HL-60 (cell line): ENCODE measurements at regions not wholly inside any gene's neighbourhood (a gene's known extent, or its start where the extent isn't known, plus 50 kb on each side); places are given as distances from the start of the nearest gene placed in this dataset.

Experiments
- DNase-seq, 2 experiments: peaks; one replicate each; pipeline ENCODE4 v3.0.0-alpha.2; 2010 to 2020; ENCODE audit warnings: low read depth in 1 of 2, low spot score in 1 of 2
- H3K27ac ChIP-seq: fragments of 250-450 bp; sonication (Bioruptor Pico); replicated peaks from 2 replicates; pipeline ENCODE4 v1.5.1; 2020; ENCODE audit warnings: mild to moderate bottlenecking, moderate library complexity
- H3K27me3 ChIP-seq: fragments of 250-450 bp; sonication (Bioruptor Pico); 2 replicates; pipeline ENCODE4 v1.5.1; 2021; ENCODE audit warnings: mild to moderate bottlenecking, moderate library complexity; ENCODE audit not compliant: insufficient read depth, poor library complexity, severe bottlenecking
- H3K4me3 ChIP-seq: replicated peaks from 2 replicates; pipeline ENCODE4 v1.5.1; 2011; ENCODE audit warnings: mild to moderate bottlenecking, control low read depth, low read length; ENCODE audit not compliant: insufficient read depth
- CTCF ChIP-seq: IDR thresholded peaks from one replicate; pipeline ENCODE4 v1.5.1; 2011; ENCODE audit warnings: low read length, control low read depth, inconsistent platforms; ENCODE audit not compliant: insufficient read depth
- GABPA ChIP-seq: IDR thresholded peaks from 2 replicates; pipeline ENCODE4 v1.6.1; 2012; ENCODE audit warnings: low read depth
- POLR2AphosphoS5 ChIP-seq: IDR thresholded peaks from 2 replicates; pipeline ENCODE4 v1.6.1; 2012; ENCODE audit warnings: low read depth
- REST ChIP-seq: IDR thresholded peaks from 2 replicates; pipeline ENCODE4 v1.6.1; 2012; ENCODE audit warnings: low read depth; ENCODE audit not compliant: insufficient replicate concordance
- SPI1 ChIP-seq: IDR thresholded peaks from 2 replicates; pipeline ENCODE4 v1.6.1; 2012; ENCODE audit warnings: low read depth, mild to moderate bottlenecking, borderline replicate concordance

DNA sequence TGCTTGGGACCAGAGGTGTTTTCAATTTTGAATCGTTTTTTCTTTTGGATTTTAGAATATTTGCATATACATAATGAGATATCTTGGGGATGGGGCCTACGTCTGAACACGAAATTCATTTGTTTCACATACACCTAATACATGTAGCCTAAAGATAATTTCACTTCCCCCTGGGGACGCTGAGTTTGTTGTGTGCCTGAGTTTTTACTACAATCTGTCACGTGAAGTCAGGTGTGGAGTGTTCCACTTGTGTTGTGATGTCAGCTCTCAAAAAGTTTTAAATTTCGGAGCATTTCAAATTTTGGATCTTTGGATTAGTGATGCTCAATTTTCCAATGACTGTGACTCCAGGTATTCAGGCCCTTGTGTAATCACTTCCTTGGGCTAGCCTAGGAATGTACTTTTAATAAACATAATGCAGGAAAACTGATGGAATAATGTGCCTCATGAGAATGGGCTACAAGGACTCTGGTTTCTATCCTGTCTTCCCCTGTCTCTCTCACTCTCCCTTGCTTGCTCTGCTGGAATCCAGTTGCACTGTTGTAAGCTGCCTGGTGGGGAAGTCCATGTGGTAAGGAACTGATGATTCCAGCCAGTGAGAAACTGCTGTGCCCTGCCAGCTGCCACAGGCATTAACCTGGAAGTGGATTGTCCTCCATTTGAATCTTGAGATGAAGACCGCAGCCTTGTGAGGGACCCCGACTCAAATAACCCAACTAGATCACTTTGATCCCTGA, 403.8 kb downstream of the SHISA9 start:
- Histone ChIP-seq H3K27ac (no peak overlapping the region), H3K4me3 (no peak overlapping the region), H3K27me3 (no peaks in the 10 kb centered on the region)
- no peak for TF ChIP-seq REST
- no peak for TF ChIP-seq GABPA
- no peak for TF ChIP-seq POLR2AphosphoS5
- no peak for TF ChIP-seq SPI1
- TF ChIP-seq CTCF, result no peak
- DNase-seq, result no peak

- no peaks in the 10 kb centered on the region for H3K27me3 ChIP-seq
- H3K27ac ChIP-seq, result no peak overlapping the region
- TF ChIP-seq POLR2AphosphoS5, result no peak
- no peak for DNase-seq
- H3K4me3 ChIP-seq, result no peak overlapping the region
Measured at GRCh38 chr16:13306161-13306995, 405.0 kb downstream of the SHISA9 start.

GRCh38 chr16:13307255-13307654, 405.9 kb downstream of the SHISA9 start:
- Histone ChIP-seq H3K27ac (no peak overlapping the region), H3K4me3 (no peak overlapping the region), H3K27me3 (no peaks in the 10 kb centered on the region)
- TF ChIP-seq SPI1 (no peak), REST (no peak), POLR2AphosphoS5 (no peak), CTCF (no peak), GABPA (no peak)
- no peak for DNase-seq

GRCh38 chr16:13307851-13308250, 406.5 kb downstream of the SHISA9 start:
- Histone ChIP-seq H3K27me3 (no peaks in the 10 kb centered on the region), H3K4me3 (no peak overlapping the region), H3K27ac (no peak overlapping the region)
- TF ChIP-seq POLR2AphosphoS5 (no peak), GABPA (no peak), REST (no peak), SPI1 (no peak), CTCF (no peak)
- no peak for DNase-seq
